Activated CD4-positive, alpha-beta T cell treated with anti-CD3 and anti-CD28 coated beads, Interleukin-2, Interleukin-6, amounts not matched to agents 100 ng/mL and 50 ng/mL, durations not matched to agents 16 hours and 8 hours (primary cell): ENCODE measurements at regions not wholly inside any gene's neighbourhood (a gene's known extent, or its start where the extent isn't known, plus 50 kb on each side); places are given as distances from the start of the nearest gene placed in this dataset.
"Not testable (repeated sequence)": the region's sequence is repeated elsewhere in the genome, so short reads cannot be mapped to it uniquely, and the experiment has no call there.

Source experiments
- DNase-seq: peaks from one replicate; pipeline ENCODE4 v3.0.0-alpha.2; 2020

DNA sequence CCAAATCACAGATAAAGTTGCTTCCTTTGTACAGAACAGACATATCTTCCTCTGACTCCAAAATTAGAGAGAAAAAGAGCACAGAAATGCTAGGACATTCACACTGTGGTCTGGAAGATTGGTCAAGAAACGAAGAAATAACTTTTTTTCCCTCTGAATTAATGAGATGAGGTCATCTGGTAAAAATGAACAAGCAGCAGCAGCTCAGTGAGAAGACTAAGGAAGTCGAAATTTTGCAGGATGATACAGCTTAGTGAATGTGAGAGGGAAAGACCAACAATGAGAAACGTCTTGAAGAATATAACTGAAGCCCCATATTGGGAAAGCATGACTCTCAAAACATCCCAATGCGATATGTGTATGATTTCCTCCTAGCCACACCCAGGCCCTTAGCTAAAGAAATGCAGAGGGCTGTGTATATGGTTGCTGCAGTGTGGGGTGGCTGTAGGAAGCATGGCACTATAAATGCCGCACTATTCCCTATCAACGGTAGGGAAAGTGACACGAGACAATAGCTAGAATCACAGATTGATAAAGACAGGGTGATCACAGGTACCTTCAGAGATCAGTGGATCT is 208.6 kb downstream of the VEGFC start:
- DNase-seq, result no peak

GRCh38 chr4:176587920-176588319 is 204.8 kb downstream of the VEGFC start:
- no peak for DNase-seq

DNA sequence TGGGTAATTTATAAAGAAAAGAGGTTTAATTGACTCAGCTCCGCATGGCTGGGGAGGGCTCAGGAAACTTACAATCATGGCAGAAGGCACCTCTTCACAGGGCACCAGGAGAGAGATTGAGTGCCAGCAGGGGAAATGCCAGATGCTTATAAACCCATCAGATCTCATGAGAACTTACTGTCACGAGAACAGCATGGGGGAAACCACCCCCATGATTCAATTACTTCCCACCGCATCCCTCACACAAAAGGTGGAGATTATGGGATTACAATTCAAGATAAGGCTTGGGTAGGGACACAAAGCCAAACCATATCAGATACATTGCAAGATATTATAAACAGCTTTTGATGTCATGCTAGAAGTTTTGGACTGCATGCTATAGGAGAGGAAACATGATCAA is 204.3 kb downstream of the VEGFC start:
- no peak for DNase-seq

DNA sequence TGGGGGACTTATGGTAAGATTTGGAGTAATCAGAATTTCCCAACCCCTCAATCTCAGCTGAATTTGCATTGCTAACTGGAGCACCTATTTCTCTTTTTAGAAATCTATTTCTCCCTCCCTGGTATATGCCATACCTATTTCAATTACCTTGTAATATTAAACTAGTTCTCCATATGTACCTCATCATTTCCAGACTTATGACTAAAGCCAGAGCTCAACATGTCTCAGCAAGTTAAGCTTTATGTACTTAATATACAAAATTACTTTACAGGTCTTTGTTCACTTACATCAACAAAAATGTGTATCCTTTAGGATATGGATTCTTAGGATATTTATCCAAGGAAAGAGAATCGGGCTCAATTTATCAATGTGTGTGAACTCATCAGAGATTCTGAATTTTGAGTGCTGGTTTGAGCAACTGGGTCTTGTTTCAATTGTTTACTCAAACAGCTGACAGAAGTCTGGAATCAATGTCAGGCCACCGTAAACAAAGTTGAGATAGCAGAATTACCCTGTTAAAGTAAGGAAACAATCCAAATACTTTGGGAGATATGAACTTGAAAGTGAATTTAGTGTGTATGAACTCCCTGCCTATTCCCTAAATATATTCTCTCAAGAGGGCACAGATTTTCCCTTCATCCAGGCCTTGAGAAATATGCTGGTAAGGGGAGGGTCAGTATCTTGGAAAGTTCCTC is 199.6 kb downstream of the VEGFC start:
- DNase-seq, result no peak

DNA sequence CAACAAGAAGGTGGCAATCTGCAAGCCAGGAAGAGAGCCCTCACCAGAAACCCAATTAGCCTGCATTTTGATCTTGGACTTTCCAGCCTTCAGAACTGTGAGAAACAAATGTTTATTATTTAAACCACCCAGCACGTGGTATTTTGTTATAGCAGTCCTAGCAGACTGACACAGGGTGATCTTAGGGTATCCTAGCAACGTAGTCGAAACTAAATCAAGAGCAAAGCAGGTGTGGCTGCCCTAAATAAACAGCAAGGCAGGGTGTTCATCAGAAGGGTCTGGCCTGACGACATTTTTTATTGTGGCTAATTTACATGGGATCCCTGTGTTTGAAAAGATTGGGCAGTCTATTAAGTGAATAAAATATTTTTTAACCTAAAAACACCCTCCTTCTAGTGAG is 198.8 kb downstream of the VEGFC start:
- no peak for DNase-seq

- no peak for DNase-seq
Measured at GRCh38 chr4:176595257-176595656, 197.5 kb downstream of the VEGFC start.

DNA sequence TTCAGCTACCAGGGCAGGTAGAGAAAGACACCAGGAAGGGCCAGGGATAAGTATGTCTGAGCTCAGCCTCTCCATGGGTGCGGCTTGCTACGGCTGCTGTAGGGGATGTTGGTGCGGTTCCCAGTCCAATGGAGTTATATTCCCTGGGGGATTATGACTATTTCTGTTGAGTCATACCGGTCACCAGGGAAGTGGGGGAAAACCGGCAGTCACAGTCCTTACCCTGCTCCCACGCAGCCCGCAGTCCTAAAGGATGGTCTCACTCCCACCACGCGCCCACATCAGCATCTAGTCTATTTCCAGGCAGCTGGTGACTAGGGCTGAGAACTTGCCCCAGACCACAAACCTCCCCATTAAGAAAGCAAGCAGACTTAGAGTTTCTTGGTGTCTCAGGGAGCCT is 191.6 kb downstream of the VEGFC start:
- DNase-seq, result no peak

DNA sequence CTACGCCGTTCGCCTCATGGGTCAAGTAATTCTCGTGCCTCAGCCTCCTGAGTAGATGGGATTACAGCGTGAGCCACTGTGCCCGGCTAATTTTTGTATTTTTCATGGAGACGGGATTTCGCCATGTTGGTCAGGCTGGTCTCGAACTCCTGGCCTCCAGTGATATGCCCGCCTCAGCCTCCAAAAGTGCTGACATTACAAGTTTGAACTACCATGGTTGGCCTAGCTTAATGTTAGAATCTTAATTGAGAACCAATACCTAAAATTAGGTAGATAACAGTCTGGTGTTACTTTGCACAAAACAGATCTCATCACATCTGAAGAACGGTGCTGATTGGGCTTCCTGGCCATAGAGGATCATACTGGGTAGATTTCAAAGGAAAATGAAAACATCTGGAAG is 184.9 kb downstream of the VEGFC start:
- DNase-seq, result no peak

GRCh38 chr4:176608346-176608745 is 184.4 kb downstream of the VEGFC start:
- DNase-seq, result no peak

DNA sequence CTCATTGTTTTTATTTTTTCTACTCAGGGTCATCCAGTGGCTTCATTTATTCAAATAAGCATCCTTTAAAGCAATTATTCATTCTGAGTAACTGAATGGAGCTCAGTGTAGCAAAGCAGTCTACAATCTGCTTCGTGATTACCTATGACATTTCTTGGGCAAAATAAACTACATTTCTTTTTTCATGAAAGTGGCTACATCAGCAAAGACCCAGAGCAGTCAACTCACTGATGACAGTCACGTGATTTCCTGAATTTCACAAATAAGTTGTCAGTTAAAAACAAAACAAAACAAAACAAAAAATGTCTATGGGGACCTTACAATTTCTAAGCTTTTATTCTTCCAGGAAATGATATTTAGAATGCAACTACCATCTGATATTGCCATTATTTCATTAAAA is 182.1 kb downstream of the VEGFC start:
- no peak for DNase-seq

GRCh38 chr4:176611381-176611780 is 181.3 kb downstream of the VEGFC start:
- no peak for DNase-seq

DNA sequence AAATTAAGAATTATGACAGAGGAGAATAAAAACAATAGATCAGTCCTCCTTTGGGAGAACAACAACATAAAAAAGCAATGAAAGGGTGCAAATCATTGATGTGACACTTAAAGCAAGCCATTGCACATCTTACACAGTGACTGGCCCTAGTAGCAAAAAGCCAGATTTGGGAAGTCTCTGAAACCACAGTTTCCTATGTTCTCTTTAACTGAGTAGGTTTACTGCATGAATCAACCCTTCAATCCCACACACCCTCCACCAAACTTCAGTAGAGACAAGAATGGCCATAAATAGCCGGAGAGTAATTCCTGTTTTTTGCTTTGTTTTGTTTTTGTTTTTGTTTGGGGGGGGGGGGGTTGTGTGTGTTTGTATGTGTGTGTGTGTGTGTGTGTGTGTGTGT is 180.8 kb downstream of the VEGFC start:
- no peak for DNase-seq

- DNase-seq, result no peak
Measured at GRCh38 chr4:176614793-176615192, 177.9 kb downstream of the VEGFC start.

GRCh38 chr4:176616151-176616550 is 176.6 kb downstream of the VEGFC start:
- no peak for DNase-seq

- DNase-seq, result no peak
Measured at GRCh38 chr4:176618138-176618537, 174.6 kb downstream of the VEGFC start.

- no peak for DNase-seq
Measured at GRCh38 chr4:176619430-176619829, 173.3 kb downstream of the VEGFC start.

DNA sequence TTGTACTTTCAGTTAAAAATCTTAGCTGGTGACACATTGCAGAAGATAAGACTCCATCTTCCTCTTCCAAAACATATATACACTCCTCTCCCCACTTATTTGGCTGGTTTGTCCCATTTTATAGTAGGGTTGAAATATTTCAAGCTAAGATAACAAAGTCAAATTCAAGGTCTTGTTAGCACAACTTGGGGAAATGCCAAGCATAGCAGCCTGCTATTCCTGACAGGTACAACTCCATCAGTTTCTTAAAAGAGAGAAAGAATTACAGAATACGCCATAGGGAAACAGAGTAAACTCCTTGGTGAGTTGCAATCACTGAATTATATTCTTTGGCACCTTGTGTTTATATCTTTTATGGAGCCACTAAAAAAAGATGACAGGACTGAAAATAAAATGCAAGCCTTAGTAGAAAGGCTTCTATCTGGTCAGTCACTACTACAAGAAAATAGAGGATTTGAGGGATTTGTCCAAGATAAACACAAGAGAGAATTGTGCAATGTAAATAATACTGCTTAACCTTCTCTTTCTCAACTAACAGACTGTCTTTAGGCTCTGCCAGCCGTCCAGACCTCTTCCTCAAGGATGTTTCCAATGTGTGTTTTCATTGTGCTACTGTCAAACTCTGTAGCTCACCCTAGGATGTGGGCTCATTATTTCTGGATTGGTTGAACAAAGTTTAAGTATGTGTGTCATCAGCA is 170.3 kb downstream of the VEGFC start:
- DNase-seq, result no peak

DNA sequence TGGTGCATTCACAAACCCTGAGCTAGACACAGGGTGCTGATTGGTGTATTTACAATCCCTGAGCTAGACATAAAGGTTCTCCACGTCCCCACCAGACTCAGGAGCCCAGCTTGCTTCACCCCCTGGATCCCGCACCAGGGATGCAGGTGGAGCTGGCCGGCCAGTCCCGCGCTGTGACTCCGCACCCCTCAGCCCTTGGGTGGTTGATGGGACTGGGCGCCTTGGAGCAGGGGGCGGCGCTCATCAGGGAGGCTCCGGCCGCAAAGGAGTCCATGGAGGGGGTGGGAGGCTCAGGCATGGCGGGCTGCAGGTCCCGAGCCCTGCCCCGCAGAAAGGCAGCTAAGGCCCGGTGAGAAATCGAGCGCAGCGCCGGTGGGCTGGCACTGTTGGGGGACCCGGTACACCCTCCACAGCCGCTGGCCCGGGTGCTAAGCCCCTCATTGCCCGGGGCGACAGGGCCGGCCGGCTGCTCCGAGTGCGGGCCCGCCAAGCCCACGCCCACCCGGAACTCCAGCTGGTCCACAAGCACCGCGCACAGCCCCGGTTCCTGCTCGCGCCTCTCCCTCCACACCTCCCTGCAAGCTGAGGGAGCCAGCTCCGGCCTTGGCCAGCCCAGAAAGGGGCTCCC is 167.6 kb downstream of the VEGFC start:
- not testable (repeated sequence) for DNase-seq

GRCh38 chr4:176627916-176628315 is 164.8 kb downstream of the VEGFC start:
- no peak for DNase-seq

DNA sequence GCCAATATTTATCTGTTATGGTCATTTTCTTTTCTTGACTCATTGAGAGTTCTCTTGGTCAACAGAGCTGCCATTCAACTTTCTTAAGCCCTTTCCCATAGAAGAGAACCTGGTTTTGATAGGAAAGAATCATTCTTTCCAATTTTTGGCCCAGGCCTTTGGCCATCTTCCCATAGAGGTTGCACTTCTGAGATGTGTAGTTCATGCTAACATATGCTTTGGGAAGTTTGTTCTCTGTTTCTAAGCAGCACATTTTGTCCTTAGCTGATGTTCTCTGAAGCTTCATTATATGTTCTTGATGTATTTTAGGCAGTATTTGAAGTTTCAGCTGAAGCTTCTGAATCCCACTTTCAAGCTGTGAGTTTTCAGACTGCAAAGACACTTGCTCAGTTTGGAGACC is 161.1 kb downstream of the VEGFC start:
- no peak for DNase-seq
